ENCODE measurements at regions not wholly inside any gene's neighbourhood (a gene's known extent, or its start where the extent isn't known, plus 50 kb on each side); places are given as distances from the start of the nearest gene placed in this dataset.
"Not testable (repeated sequence)": the region's sequence is repeated elsewhere in the genome, so short reads cannot be mapped to it uniquely, and the experiment has no call there.

DNA sequence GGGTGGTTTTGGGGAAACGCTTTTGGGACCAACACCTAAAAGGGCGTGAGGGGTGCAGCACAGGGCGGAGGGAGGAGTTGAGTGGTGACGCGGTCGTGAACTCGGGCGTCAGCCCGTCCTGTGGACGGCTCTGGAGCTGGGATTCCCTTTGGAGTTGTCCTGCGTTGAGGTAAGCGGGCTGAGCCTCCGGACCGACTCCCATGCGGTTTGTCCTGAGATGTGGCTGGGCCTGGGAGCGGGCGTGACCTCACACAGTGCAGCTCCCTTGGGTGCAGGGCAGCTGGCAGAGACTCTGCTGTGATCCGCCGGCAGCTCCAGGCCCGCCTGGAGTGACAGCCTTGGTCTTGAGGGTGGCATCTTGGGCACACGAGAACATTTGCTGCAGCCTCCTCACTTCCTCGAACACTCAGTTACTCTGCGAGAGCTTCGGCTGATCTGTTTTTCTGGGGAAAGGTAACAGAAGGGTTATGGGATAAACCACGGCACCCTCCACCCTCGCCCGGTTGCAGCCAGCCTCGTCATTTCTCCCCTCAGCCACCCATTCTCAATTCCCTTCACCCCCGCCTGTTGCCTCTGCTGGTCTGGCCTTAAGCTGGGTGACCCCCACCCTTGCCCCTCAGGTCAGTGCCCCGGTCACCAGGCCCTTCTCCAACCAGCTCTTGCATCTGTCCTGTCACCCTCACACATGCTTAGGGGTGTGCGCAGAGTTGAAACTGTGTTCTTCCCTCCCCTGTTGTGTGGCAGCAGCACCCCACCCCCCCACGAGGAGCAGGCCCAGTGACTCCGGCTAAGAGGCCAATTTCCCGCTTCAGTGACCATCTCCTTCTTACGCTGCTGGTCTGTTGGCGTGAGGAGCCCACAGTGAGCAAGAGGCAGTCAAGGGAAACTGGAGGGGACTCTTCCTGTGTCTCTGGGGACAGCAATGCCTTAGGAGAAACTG, 94.2 kb upstream of the COL5A1 start:
- H3K9me3 ChIP-seq (ENCODE audit: control extremely low read depth in 1 of 5, control insufficient read depth in 4 of 5, insufficient read depth in 2 of 5, low read depth in 1 of 5, low read length in 4 of 5), result no peaks in the 10 kb centered on the region
- no peak overlapping the region for H3K4me3 ChIP-seq (ENCODE audit: control insufficient read depth in 1 of 7, extremely low read depth in 1 of 7, insufficient read depth in 4 of 7, low read depth in 2 of 7, low read length in 6 of 7)
- peaks cover 0 to 26% (median 21%) of the 10 kb centered on the region in 4 experiments for H3K4me1 ChIP-seq (ENCODE audit: control extremely low read depth in 1 of 4, control insufficient read depth in 4 of 4, insufficient read depth in 4 of 4, low read length in 3 of 4)
- no peaks in the 10 kb centered on the region for H3K36me3 ChIP-seq (ENCODE audit: control insufficient read depth in 4 of 4, insufficient read depth in 4 of 4, low read length in 3 of 4)
- WGBS (ENCODE audit: insufficient coverage), result 94% methylated on average over 32 of the region's 36 CpGs
- no peak for DNase-seq
- CTCF ChIA-PET, result no interaction called here
- POLR2A ChIA-PET, result no interaction called here
- peaks cover 0 to 2% (median 0%) of the 10 kb centered on the region in 5 experiments for H3K27me3 ChIP-seq (replicated peaks in 2 of 5; ENCODE audit: control insufficient read depth in 4 of 5, insufficient read depth in 5 of 5, low read length in 4 of 5)
- no peak overlapping the region for H3K27ac ChIP-seq (ENCODE audit: insufficient read depth in 1 of 2, low read depth in 1 of 2, low read length in 2 of 2, poor library complexity in 1 of 2, severe bottlenecking in 2 of 2)

DNA sequence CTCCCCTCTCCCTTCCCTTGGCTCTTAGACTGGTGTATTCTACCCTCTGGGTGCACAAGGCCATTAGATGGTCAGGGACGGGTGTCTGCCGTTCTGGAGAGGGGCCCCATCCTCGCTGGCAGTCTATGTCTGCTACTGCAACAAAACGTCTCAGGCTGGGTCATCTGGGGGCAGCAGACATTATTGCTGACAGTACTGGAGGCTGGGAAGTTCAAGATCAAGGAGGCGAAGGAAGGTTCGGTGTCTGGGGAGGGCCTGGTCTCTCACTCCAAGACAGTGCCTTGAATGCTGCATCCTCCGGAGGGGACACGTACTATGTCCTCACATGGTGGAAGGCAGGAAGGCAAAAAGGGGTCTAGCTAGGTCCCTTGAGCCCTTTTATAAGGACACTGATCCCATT, 93.4 kb upstream of the COL5A1 start:
- Histone ChIP-seq H3K27me3 (replicated peaks in 2 of 5; ENCODE audit: control insufficient read depth in 4 of 5, insufficient read depth in 5 of 5, low read length in 4 of 5) (peaks cover 0 to 2% (median 0%) of the 10 kb centered on the region in 5 experiments), H3K4me1 (ENCODE audit: control extremely low read depth in 1 of 4, control insufficient read depth in 4 of 4, insufficient read depth in 4 of 4, low read length in 3 of 4) (peaks cover 0 to 33% (median 28%) of the 10 kb centered on the region in 4 experiments), H3K36me3 (ENCODE audit: control insufficient read depth in 4 of 4, insufficient read depth in 4 of 4, low read length in 3 of 4) (no peaks in the 10 kb centered on the region), H3K9me3 (ENCODE audit: control extremely low read depth in 1 of 5, control insufficient read depth in 4 of 5, insufficient read depth in 2 of 5, low read depth in 1 of 5, low read length in 4 of 5) (no peaks in the 10 kb centered on the region), H3K4me3 (ENCODE audit: control insufficient read depth in 1 of 7, extremely low read depth in 1 of 7, insufficient read depth in 4 of 7, low read depth in 2 of 7, low read length in 6 of 7) (no peak overlapping the region), H3K27ac (ENCODE audit: insufficient read depth in 1 of 2, low read depth in 1 of 2, low read length in 2 of 2, poor library complexity in 1 of 2, severe bottlenecking in 2 of 2) (no peak overlapping the region)
- no peak for DNase-seq
- POLR2A ChIA-PET, result no interaction called here
- 92% methylated on average over 5 of the region's 8 CpGs for WGBS (ENCODE audit: insufficient coverage)
- CTCF ChIA-PET, result no interaction called here

DNA sequence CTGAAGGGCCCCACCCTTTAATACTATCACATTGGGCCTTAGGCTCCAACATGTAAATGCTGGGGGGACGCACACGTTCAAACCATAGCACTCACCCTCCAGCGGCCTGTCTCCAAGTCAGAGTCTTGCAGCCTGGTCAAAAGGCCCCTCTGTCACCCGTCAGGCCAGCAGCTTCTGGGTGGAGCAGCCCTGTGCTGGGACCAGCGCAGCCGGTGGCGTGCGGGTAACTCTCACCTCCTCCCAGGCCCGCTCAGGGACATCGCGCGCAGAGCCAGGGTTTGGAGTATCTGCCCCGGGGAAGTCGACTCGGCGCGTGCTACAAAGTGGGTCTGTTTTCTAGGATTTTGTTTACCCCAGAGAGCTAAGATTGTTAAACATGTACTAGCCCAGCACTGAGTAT, 93.0 kb upstream of the COL5A1 start:
- ChIA-PET CTCF (no interaction called here), POLR2A (no interaction called here)
- Histone ChIP-seq H3K4me3 (ENCODE audit: control insufficient read depth in 1 of 7, extremely low read depth in 1 of 7, insufficient read depth in 4 of 7, low read depth in 2 of 7, low read length in 6 of 7) (no peak overlapping the region), H3K36me3 (ENCODE audit: control insufficient read depth in 4 of 4, insufficient read depth in 4 of 4, low read length in 3 of 4) (no peaks in the 10 kb centered on the region), H3K4me1 (ENCODE audit: control extremely low read depth in 1 of 4, control insufficient read depth in 4 of 4, insufficient read depth in 4 of 4, low read length in 3 of 4) (peaks cover 0 to 34% (median 31%) of the 10 kb centered on the region in 4 experiments), H3K27me3 (replicated peaks in 2 of 5; ENCODE audit: control insufficient read depth in 4 of 5, insufficient read depth in 5 of 5, low read length in 4 of 5) (peaks cover 0 to 2% (median 0%) of the 10 kb centered on the region in 5 experiments), H3K27ac (ENCODE audit: insufficient read depth in 1 of 2, low read depth in 1 of 2, low read length in 2 of 2, poor library complexity in 1 of 2, severe bottlenecking in 2 of 2) (no peak overlapping the region), H3K9me3 (ENCODE audit: control extremely low read depth in 1 of 5, control insufficient read depth in 4 of 5, insufficient read depth in 2 of 5, low read depth in 1 of 5, low read length in 4 of 5) (no peaks in the 10 kb centered on the region)
- no peak for DNase-seq
- WGBS (ENCODE audit: insufficient coverage), result 91% methylated on average over 17 of the region's 17 CpGs

DNA sequence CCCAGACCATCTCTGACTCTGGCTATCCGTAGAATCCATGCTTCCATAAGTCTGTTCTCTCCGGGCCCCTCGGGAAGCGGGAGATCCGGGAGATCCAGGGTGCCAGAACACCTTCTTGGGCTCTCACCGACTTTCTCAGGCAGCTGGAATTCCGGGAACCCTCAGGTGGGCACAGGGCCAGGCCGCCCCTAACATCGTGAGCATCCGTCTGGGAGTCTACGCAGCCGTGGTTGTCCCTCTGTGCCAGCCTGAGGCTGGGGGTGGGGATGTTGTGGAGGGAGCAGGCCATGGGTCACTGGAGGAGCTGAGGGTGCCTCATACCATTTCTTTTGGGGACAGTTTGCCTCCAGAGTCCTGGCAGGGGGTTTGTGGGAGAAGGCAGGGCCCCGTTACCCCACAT, 92.3 kb upstream of the COL5A1 start:
- Histone ChIP-seq H3K36me3 (ENCODE audit: control insufficient read depth in 4 of 4, insufficient read depth in 4 of 4, low read length in 3 of 4) (no peaks in the 10 kb centered on the region), H3K9me3 (ENCODE audit: control extremely low read depth in 1 of 5, control insufficient read depth in 4 of 5, insufficient read depth in 2 of 5, low read depth in 1 of 5, low read length in 4 of 5) (no peaks in the 10 kb centered on the region), H3K4me3 (ENCODE audit: control insufficient read depth in 1 of 7, extremely low read depth in 1 of 7, insufficient read depth in 4 of 7, low read depth in 2 of 7, low read length in 6 of 7) (no peak overlapping the region), H3K4me1 (ENCODE audit: control extremely low read depth in 1 of 4, control insufficient read depth in 4 of 4, insufficient read depth in 4 of 4, low read length in 3 of 4) (peaks cover 0 to 34% (median 31%) of the 10 kb centered on the region in 4 experiments), H3K27me3 (replicated peaks in 2 of 5; ENCODE audit: control insufficient read depth in 4 of 5, insufficient read depth in 5 of 5, low read length in 4 of 5) (peaks cover 0 to 2% (median 0%) of the 10 kb centered on the region in 5 experiments), H3K27ac (ENCODE audit: insufficient read depth in 1 of 2, low read depth in 1 of 2, low read length in 2 of 2, poor library complexity in 1 of 2, severe bottlenecking in 2 of 2) (no peak overlapping the region)
- 87% methylated on average over 13 of the region's 13 CpGs for WGBS (ENCODE audit: insufficient coverage)
- ChIA-PET CTCF (no interaction called here), POLR2A (no interaction called here)
- no peak for DNase-seq

DNA sequence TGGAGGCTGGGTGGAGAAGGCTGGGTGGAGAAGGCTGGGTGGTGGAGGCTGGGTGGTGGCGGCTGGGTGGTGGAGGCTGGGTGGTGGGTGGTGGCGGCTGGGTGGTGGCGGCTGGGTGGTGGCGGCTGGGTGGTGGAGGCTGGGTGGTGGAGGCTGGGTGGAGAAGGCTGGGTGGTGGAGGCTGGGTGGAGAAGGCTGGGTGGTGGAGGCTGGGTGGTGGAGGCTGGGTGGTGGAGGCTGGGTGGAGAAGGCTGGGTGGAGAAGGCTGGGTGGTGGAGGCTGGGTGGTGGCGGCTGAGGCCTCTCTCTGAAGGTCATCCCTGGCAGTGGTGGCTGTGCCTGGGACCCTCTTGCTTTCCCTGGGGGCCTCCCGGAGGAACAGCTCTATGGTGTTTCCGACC, 91.5 kb upstream of the COL5A1 start:
- H3K27ac ChIP-seq (ENCODE audit: insufficient read depth in 1 of 2, low read depth in 1 of 2, low read length in 2 of 2, poor library complexity in 1 of 2, severe bottlenecking in 2 of 2); H3K9me3 ChIP-seq (ENCODE audit: control extremely low read depth in 1 of 5, control insufficient read depth in 4 of 5, insufficient read depth in 2 of 5, low read depth in 1 of 5, low read length in 4 of 5); H3K36me3 ChIP-seq (ENCODE audit: control insufficient read depth in 4 of 4, insufficient read depth in 4 of 4, low read length in 3 of 4); CTCF ChIA-PET; POLR2A ChIA-PET; H3K27me3 ChIP-seq (replicated peaks in 2 of 5; ENCODE audit: control insufficient read depth in 4 of 5, insufficient read depth in 5 of 5, low read length in 4 of 5); DNase-seq; H3K4me3 ChIP-seq (ENCODE audit: control insufficient read depth in 1 of 7, extremely low read depth in 1 of 7, insufficient read depth in 4 of 7, low read depth in 2 of 7, low read length in 6 of 7): not testable (repeated sequence)
- H3K4me1 ChIP-seq (ENCODE audit: control extremely low read depth in 1 of 4, control insufficient read depth in 4 of 4, insufficient read depth in 4 of 4, low read length in 3 of 4), result peaks cover 0 to 34% (median 31%) of the 10 kb centered on the region in 4 experiments
- 100% methylated on average over 1 of the region's 7 CpGs for WGBS (ENCODE audit: insufficient coverage)

DNA sequence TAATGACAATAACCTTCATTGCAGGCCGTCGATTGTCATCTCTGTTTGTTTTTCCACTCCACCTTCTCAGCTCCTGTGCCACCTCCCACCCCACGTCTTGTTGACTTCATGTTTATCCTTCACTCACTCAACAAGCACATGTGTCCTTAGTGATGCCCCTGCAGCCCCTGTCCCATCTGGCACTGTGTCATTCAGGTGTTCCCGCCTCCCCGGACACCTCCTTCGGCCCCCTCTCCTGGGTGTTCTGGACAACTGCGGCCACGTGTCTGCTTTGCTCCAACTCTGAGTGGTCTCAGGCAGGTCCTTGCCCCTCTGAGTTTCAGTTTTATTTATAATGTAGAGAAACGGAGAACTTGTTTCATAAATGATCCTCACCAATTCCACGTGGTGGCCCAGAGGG, 91.0 kb upstream of the COL5A1 start:
- H3K4me1 ChIP-seq (ENCODE audit: control extremely low read depth in 1 of 4, control insufficient read depth in 4 of 4, insufficient read depth in 4 of 4, low read length in 3 of 4), result peaks cover 0 to 33% (median 31%) of the 10 kb centered on the region in 4 experiments
- DNase-seq, result no peak
- POLR2A ChIA-PET, result no interaction called here
- no peak overlapping the region for H3K4me3 ChIP-seq (ENCODE audit: control insufficient read depth in 1 of 7, extremely low read depth in 1 of 7, insufficient read depth in 4 of 7, low read depth in 2 of 7, low read length in 6 of 7)
- CTCF ChIA-PET, result no interaction called here
- no peaks in the 10 kb centered on the region for H3K27me3 ChIP-seq (replicated peaks in 2 of 5; ENCODE audit: control insufficient read depth in 4 of 5, insufficient read depth in 5 of 5, low read length in 4 of 5)
- H3K36me3 ChIP-seq (ENCODE audit: control insufficient read depth in 4 of 4, insufficient read depth in 4 of 4, low read length in 3 of 4), result no peaks in the 10 kb centered on the region
- WGBS (ENCODE audit: insufficient coverage), result 94% methylated on average over 8 of the region's 10 CpGs
- H3K27ac ChIP-seq (ENCODE audit: insufficient read depth in 1 of 2, low read depth in 1 of 2, low read length in 2 of 2, poor library complexity in 1 of 2, severe bottlenecking in 2 of 2), result no peak overlapping the region
- no peaks in the 10 kb centered on the region for H3K9me3 ChIP-seq (ENCODE audit: control extremely low read depth in 1 of 5, control insufficient read depth in 4 of 5, insufficient read depth in 2 of 5, low read depth in 1 of 5, low read length in 4 of 5)

DNA sequence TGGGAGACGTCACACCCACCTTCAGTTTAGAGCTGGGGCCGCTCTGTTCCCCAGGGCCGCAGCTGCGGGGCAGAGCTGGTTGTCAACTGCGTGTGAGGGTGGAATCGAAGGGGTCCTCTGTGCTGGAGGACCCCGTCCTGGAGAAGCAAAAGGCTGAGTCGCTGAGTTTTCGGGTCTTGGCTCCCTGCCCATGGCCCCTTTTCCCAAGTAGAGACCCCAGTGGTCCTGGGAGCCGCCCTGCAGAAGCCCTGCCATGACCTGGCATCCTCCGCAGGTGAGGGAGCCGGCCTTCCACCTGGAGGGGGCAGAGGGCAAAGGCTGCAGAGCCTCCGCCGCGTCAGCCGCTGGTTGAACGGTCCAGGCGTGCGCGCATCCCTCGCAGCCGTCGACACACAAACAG, 90.4 kb upstream of the COL5A1 start:
- no peaks in the 10 kb centered on the region for H3K9me3 ChIP-seq (ENCODE audit: control extremely low read depth in 1 of 5, control insufficient read depth in 4 of 5, insufficient read depth in 2 of 5, low read depth in 1 of 5, low read length in 4 of 5)
- CTCF ChIA-PET, result interaction anchor here (0.6 to 1.0 kb wide), 3 partner anchors 13 to 101 kb away, joined by 3 to 4 read pairs (median 3); no protein-coding TSS in a partner anchor
- H3K4me3 ChIP-seq (ENCODE audit: control insufficient read depth in 1 of 7, extremely low read depth in 1 of 7, insufficient read depth in 4 of 7, low read depth in 2 of 7, low read length in 6 of 7), result no peak overlapping the region
- no peaks in the 10 kb centered on the region for H3K36me3 ChIP-seq (ENCODE audit: control insufficient read depth in 4 of 4, insufficient read depth in 4 of 4, low read length in 3 of 4)
- POLR2A ChIA-PET, result no interaction called here
- no peaks in the 10 kb centered on the region for H3K27me3 ChIP-seq (replicated peaks in 2 of 5; ENCODE audit: control insufficient read depth in 4 of 5, insufficient read depth in 5 of 5, low read length in 4 of 5)
- no peak for DNase-seq
- H3K4me1 ChIP-seq (ENCODE audit: control extremely low read depth in 1 of 4, control insufficient read depth in 4 of 4, insufficient read depth in 4 of 4, low read length in 3 of 4), result peaks cover 0 to 27% (median 27%) of the 10 kb centered on the region in 4 experiments
- H3K27ac ChIP-seq (ENCODE audit: insufficient read depth in 1 of 2, low read depth in 1 of 2, low read length in 2 of 2, poor library complexity in 1 of 2, severe bottlenecking in 2 of 2), result no peak overlapping the region
- 97% methylated on average over 23 of the region's 23 CpGs for WGBS (ENCODE audit: insufficient coverage)
